A549 (cell line): ENCODE measurements at regions not wholly inside any gene's neighbourhood (a gene's known extent, or its start where the extent isn't known, plus 50 kb on each side); places are given as distances from the start of the nearest gene placed in this dataset.

ENCODE experiments used
- ATAC-seq, 2 experiments: fragments of 200-7000 bp in 1 of 2; fragments of >200 bp in 1 of 2; cut with Nextera tagmentation in 1 of 2; cut with Tn5 transposase in 1 of 2; 3 replicates each; pipeline versions ENCODE4 v1.8.0 to v1.9.1; 2018 to 2020; ENCODE audit warnings: mild to moderate bottlenecking in 1 of 2, moderate library complexity in 1 of 2
- CTCF ChIA-PET: fragments of 300-600 bp; sonication (Branson Sonifier 250); formaldehyde crosslinking; extraction: SDS; loops from one replicate; lab custom pipeline; 2021; ENCODE audit warnings: antibody characterized with exemption, inconsistent platforms; lab: Yijun Ruan, JAX
- POLR2A ChIA-PET: fragments of 350-600 bp; formaldehyde crosslinking; extraction: SDS; loops from one replicate; lab custom pipeline; 2021; ENCODE audit warnings: antibody characterized with exemption, inconsistent platforms; lab: Yijun Ruan, JAX
- DNase-seq, 2 experiments: peaks; one replicate each; pipeline versions ENCODE4 v3.0.0 to v3.0.0-alpha.2; 2011 to 2016; ENCODE audit warnings: low read depth in 1 of 2, low spot score in 1 of 2
- FAIRE-seq: peaks from 2 replicates; lab custom pipeline; 2011; peaks lifted over from hg19 to GRCh38; lab: Jason Lieb, UNC
- H3K27ac ChIP-seq, 2 experiments: fragments of >200 bp; sonication (Bioruptor Twin); formaldehyde crosslinking; 3 replicates each; pipeline ENCODE4 v1.5.1; 2016 to 2017
- H3K4me1 ChIP-seq: fragments of >200 bp; sonication (Bioruptor Twin); formaldehyde crosslinking; 3 replicates; pipeline ENCODE4 v1.6.1; 2016
- H3K4me2 ChIP-seq: fragments of >200 bp; sonication (Bioruptor Twin); formaldehyde crosslinking; 3 replicates; pipeline ENCODE4 v1.6.1; 2016
- H3K4me3 ChIP-seq: fragments of >200 bp; sonication (Bioruptor Twin); formaldehyde crosslinking; 3 replicates; pipeline ENCODE4 v1.5.1; 2016
- H3K9me3 ChIP-seq: fragments of >200 bp; sonication (Bioruptor Twin); formaldehyde crosslinking; 3 replicates; pipeline ENCODE4 v1.6.1; 2016
- ATOH8 ChIP-seq: fragments of 250-450 bp; sonication (Bioruptor Pico); IDR thresholded peaks from 2 replicates; pipeline ENCODE4 v1.5.0; 2020; ENCODE audit warnings: low read depth, mild to moderate bottlenecking, moderate library complexity
- BHLHE40 ChIP-seq: IDR thresholded peaks from 2 replicates; pipeline ENCODE4 v1.6.1; 2012; ENCODE audit warnings: low read depth, low read length, inconsistent platforms
- CBX2 ChIP-seq: fragments of 200-600 bp; sonication (generic); IDR thresholded peaks from 2 replicates; pipeline ENCODE4 v1.6.1; 2016; ENCODE audit warnings: low read depth, mild to moderate bottlenecking, borderline replicate concordance
- CBX8 ChIP-seq: fragments of 200-600 bp; sonication (generic); IDR thresholded peaks from 2 replicates; pipeline ENCODE4 v1.6.1; 2016
- CHD2 ChIP-seq: fragments of 150-350 bp; IDR thresholded peaks from 2 replicates; pipeline ENCODE4 v1.6.1; 2014; ENCODE audit warnings: low read length; ENCODE audit not compliant: partially characterized antibody
- CHD4 ChIP-seq: fragments of 200-600 bp; sonication (generic); IDR thresholded peaks from 2 replicates; pipeline ENCODE4 v1.6.1; 2016; ENCODE audit warnings: antibody characterized with exemption, mild to moderate bottlenecking, borderline replicate concordance
- EHMT2 ChIP-seq: fragments of 200-600 bp; sonication (generic); IDR thresholded peaks from 2 replicates; pipeline ENCODE4 v1.6.1; 2016; ENCODE audit warnings: antibody characterized with exemption, low read depth, mild to moderate bottlenecking, moderate library complexity
- ELK1 ChIP-seq: fragments of 150-350 bp; IDR thresholded peaks from 2 replicates; pipeline ENCODE4 v1.6.1; 2014; ENCODE audit warnings: low read depth, mild to moderate bottlenecking, low read length
- FOSB ChIP-seq: fragments of 250-450 bp; sonication (Bioruptor Pico); IDR thresholded peaks from 2 replicates; pipeline ENCODE4 v1.5.0; 2020; ENCODE audit warnings: mild to moderate bottlenecking, moderate library complexity
- FOSL2 ChIP-seq, 2 experiments: fragments of 450-650 bp in 1 of 2; fragments of >200 bp in 1 of 2; sonication (Bioruptor Twin) in 1 of 2; formaldehyde crosslinking; IDR thresholded peaks; 2 replicates each; pipeline versions ENCODE4 v1.5.0 to v1.6.1; 2016 to 2020; ENCODE audit warnings: mild to moderate bottlenecking in 1 of 2, moderate library complexity in 1 of 2
- KDM1A ChIP-seq: fragments of 200-600 bp; sonication (generic); IDR thresholded peaks from 2 replicates; pipeline ENCODE4 v1.6.1; 2016; ENCODE audit warnings: low read depth, mild to moderate bottlenecking
- MAX ChIP-seq: IDR thresholded peaks from 2 replicates; pipeline ENCODE4 v1.6.1; 2012
- MAZ ChIP-seq: fragments of 150-350 bp; IDR thresholded peaks from 2 replicates; pipeline ENCODE4 v1.6.1; 2014; ENCODE audit warnings: antibody characterized with exemption, low read depth, low read length, borderline replicate concordance
- NFE2L2 ChIP-seq: fragments of 150-350 bp; conservative IDR thresholded peaks from 2 replicates; pipeline ENCODE4 v1.6.1; 2014; ENCODE audit warnings: low read length
- NR3C1 ChIP-seq: fragments of >200 bp; sonication (Bioruptor Twin); formaldehyde crosslinking; IDR thresholded peaks from 3 replicates; pipeline ENCODE4 v1.6.1; 2017
- POLR2A ChIP-seq: IDR thresholded peaks from 2 replicates; pipeline ENCODE4 v1.6.1; 2012; ENCODE audit warnings: mild to moderate bottlenecking, low read length
- POLR2AphosphoS2 ChIP-seq: conservative IDR thresholded peaks from 2 replicates; pipeline ENCODE4 v1.6.1; 2012; ENCODE audit warnings: low read length, improper control_type of control experiment, inconsistent platforms
- RNF2 ChIP-seq: fragments of 200-600 bp; sonication (generic); IDR thresholded peaks from 2 replicates; pipeline ENCODE4 v1.6.1; 2016; ENCODE audit warnings: low read depth, mild to moderate bottlenecking, antibody characterized with exemption, moderate library complexity, borderline replicate concordance
- SREBF2 ChIP-seq: fragments of 450-650 bp; IDR thresholded peaks from 2 replicates; pipeline ENCODE4 v1.6.1; 2014; ENCODE audit warnings: mild to moderate bottlenecking, moderate library complexity
- TFCP2L1 ChIP-seq: fragments of 250-450 bp; sonication (Bioruptor Pico); IDR thresholded peaks from 2 replicates; pipeline ENCODE4 v1.5.0; 2021; ENCODE audit warnings: mild to moderate bottlenecking
- WGBS: methylation state at CpG from one replicate; pipeline ENCODE4 v1.1.6; 2017; ENCODE audit errors: missing lambda C conversion rate; 5-methylcytosine and 5-hydroxymethylcytosine counted together
- TF ChIP-seq, protein P1 (sequence below): fragments of 200-600 bp; sonication (generic); IDR thresholded peaks from 2 replicates; pipeline ENCODE4 v1.6.1; 2016; ENCODE audit warnings: antibody characterized with exemption, mild to moderate bottlenecking, moderate library complexity
- TF ChIP-seq, protein P2 (sequence below): fragments of >200 bp; sonication (Bioruptor Twin); formaldehyde crosslinking; IDR thresholded peaks from 3 replicates; pipeline ENCODE4 v1.6.1; 2016
- TF ChIP-seq, protein P3 (sequence below): IDR thresholded peaks from 2 replicates; pipeline ENCODE4 v1.6.1; 2012

- no peaks in the 10 kb centered on the region for H3K4me1 ChIP-seq
- no peak overlapping the region for H3K4me3 ChIP-seq
- DNase-seq (no peak), FAIRE-seq (no peak), ATAC-seq (no peak)
- 79% methylated on average over 3 of the region's 3 CpGs for whole genome bisulfite sequencing
- POLR2A ChIA-PET, result no interaction called here
- CTCF ChIA-PET, result no interaction called here
- H3K4me2 ChIP-seq, result no peak overlapping the region
- H3K9me3 ChIP-seq, result no peaks in the 10 kb centered on the region
- TF ChIP-seq POLR2A (no peak), RNF2 (no peak), FOSB (no peak), BHLHE40 (no peak), SREBF2 (no peak), MAZ (no peak), CHD4 (no peak), EHMT2 (no peak), CBX2 (no peak), NFE2L2 (no peak)
- TF ChIP-seq, protein P1, sequence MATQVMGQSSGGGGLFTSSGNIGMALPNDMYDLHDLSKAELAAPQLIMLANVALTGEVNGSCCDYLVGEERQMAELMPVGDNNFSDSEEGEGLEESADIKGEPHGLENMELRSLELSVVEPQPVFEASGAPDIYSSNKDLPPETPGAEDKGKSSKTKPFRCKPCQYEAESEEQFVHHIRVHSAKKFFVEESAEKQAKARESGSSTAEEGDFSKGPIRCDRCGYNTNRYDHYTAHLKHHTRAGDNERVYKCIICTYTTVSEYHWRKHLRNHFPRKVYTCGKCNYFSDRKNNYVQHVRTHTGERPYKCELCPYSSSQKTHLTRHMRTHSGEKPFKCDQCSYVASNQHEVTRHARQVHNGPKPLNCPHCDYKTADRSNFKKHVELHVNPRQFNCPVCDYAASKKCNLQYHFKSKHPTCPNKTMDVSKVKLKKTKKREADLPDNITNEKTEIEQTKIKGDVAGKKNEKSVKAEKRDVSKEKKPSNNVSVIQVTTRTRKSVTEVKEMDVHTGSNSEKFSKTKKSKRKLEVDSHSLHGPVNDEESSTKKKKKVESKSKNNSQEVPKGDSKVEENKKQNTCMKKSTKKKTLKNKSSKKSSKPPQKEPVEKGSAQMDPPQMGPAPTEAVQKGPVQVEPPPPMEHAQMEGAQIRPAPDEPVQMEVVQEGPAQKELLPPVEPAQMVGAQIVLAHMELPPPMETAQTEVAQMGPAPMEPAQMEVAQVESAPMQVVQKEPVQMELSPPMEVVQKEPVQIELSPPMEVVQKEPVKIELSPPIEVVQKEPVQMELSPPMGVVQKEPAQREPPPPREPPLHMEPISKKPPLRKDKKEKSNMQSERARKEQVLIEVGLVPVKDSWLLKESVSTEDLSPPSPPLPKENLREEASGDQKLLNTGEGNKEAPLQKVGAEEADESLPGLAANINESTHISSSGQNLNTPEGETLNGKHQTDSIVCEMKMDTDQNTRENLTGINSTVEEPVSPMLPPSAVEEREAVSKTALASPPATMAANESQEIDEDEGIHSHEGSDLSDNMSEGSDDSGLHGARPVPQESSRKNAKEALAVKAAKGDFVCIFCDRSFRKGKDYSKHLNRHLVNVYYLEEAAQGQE, result no peak
- H3K27ac ChIP-seq, result no peak overlapping the region
Measured at GRCh38 chr6:82063574-82063973, 184.0 kb downstream of the IBTK start.

- CTCF ChIA-PET, result interaction anchor here (1.2 kb wide), 1 partner anchor 12 kb away, joined by 3 read pairs; no protein-coding TSS in a partner anchor
- H3K9me3 ChIP-seq, result no peaks in the 10 kb centered on the region
- FAIRE-seq (no peak), ATAC-seq (no peak), DNase-seq (no peak)
- H3K4me2 ChIP-seq, result no peak overlapping the region
- no peak for TF ChIP-seq POLR2AphosphoS2
- TF ChIP-seq, protein P2, sequence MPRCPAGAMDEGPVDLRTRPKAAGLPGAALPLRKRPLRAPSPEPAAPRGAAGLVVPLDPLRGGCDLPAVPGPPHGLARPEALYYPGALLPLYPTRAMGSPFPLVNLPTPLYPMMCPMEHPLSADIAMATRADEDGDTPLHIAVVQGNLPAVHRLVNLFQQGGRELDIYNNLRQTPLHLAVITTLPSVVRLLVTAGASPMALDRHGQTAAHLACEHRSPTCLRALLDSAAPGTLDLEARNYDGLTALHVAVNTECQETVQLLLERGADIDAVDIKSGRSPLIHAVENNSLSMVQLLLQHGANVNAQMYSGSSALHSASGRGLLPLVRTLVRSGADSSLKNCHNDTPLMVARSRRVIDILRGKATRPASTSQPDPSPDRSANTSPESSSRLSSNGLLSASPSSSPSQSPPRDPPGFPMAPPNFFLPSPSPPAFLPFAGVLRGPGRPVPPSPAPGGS, result no peak
- TF ChIP-seq ATOH8, result no peak
- TF ChIP-seq CHD2, result no peak
- no peak for TF ChIP-seq NR3C1
- TF ChIP-seq RNF2, result no peak
- TF ChIP-seq MAX, result no peak
- H3K4me3 ChIP-seq, result no peak overlapping the region
- no peaks in the 10 kb centered on the region for H3K4me1 ChIP-seq
- H3K27ac ChIP-seq, result no peak overlapping the region
- POLR2A ChIA-PET, result no interaction called here
- WGBS, result 62% methylated on average over 7 of the region's 7 CpGs
Measured at GRCh38 chr6:82062219-82062618, 185.3 kb downstream of the IBTK start.

DNA sequence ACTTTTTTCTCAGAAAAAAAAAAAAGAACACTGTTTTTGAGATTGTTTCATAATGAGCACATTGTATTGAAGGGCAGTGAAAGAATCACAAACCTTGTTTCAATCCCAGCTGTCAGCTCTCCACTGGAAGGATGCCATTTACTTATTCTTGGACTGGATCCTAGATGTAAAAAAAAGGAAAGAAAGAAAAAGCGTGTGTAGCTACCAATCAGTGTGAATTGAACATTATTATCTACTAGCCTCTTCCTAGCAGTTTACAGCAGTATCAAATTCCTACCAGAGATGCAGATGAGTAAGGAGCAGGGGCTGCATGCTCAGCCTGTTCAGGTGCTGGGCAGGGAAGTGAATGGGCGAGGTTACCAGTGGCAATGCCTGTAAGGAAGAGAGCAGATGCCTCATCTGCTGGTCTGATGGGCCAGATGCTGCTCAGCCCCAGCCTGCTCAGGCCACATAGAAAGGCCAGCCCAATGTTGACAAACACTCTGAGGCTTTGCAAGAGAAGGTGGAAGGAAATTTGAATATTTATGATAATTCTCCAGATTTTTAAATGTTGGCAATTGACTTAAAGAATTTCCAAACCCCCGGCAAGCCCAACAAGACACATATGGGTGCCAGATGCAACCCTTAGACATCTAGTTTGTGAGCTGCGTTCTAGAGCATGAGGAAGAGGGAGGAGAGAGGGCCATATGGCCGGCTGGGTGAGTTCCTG, 189.5 kb downstream of the IBTK start:
- no peak for ATAC-seq
- Histone ChIP-seq H3K4me2 (no peak overlapping the region), H3K4me3 (no peak overlapping the region), H3K27ac (no peak overlapping the region), H3K9me3 (no peaks in the 10 kb centered on the region), H3K4me1 (no peaks in the 10 kb centered on the region)
- no peak for DNase-seq
- FAIRE-seq, result no peak
- ChIA-PET POLR2A (no interaction called here), CTCF (interaction anchor here (1.2 to 1.8 kb wide), 2 partner anchors 13 to 17 kb away, joined by 4 read pairs; no protein-coding TSS in a partner anchor)
- WGBS, result 72% methylated on average over 5 of the region's 5 CpGs
- TF ChIP-seq ELK1, result no peak
- no peak for TF ChIP-seq TFCP2L1 (CRISPR knock-in tag)
- TF ChIP-seq FOSL2 (IDR thresholded peaks at IDR 0.05), result no peak
- TF ChIP-seq FOSL2 (CRISPR knock-in tag; IDR thresholded peaks at IDR 0.05), result no peak
- TF ChIP-seq KDM1A, result no peak
- no peak for TF ChIP-seq CBX2
- no peak for TF ChIP-seq NFE2L2
- TF ChIP-seq, protein P3, sequence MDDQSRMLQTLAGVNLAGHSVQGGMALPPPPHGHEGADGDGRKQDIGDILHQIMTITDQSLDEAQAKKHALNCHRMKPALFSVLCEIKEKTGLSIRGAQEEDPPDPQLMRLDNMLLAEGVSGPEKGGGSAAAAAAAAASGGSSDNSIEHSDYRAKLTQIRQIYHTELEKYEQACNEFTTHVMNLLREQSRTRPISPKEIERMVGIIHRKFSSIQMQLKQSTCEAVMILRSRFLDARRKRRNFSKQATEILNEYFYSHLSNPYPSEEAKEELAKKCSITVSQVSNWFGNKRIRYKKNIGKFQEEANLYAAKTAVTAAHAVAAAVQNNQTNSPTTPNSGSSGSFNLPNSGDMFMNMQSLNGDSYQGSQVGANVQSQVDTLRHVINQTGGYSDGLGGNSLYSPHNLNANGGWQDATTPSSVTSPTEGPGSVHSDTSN, result no peak
- no peak for TF ChIP-seq EHMT2
- TF ChIP-seq CBX8, result no peak
